Astrocyte (in vitro differentiated cells and primary cell): ENCODE measurements at regions not wholly inside any gene's neighbourhood (a gene's known extent, or its start where the extent isn't known, plus 50 kb on each side); places are given as distances from the start of the nearest gene placed in this dataset.

Experiments used
- DNase-seq: peaks from one replicate; pipeline ENCODE4 v3.0.0-alpha.2; 2010; ENCODE audit warnings: low read depth
- FAIRE-seq: peaks from 2 replicates; lab custom pipeline; 2011; peaks lifted over from hg19 to GRCh38; lab: Jason Lieb, UNC
- H2AFZ ChIP-seq: 2 replicates; pipeline ENCODE4 v1.6.0; 2012; ENCODE audit warnings: low read depth, low read length, inconsistent platforms
- H3K27ac ChIP-seq: 2 replicates; pipeline ENCODE4 v1.5.1; 2011; ENCODE audit warnings: low read depth, low read length, inconsistent platforms
- H3K27me3 ChIP-seq: 2 replicates; pipeline ENCODE4 v1.6.0; 2011; ENCODE audit warnings: low read length, inconsistent platforms; ENCODE audit not compliant: insufficient read depth
- H3K36me3 ChIP-seq: 2 replicates; pipeline ENCODE4 v1.5.1; 2011; ENCODE audit warnings: low read length, inconsistent platforms; ENCODE audit not compliant: insufficient read depth
- H3K4me1 ChIP-seq: 2 replicates; pipeline ENCODE4 v1.5.1; 2011; ENCODE audit warnings: low read length, inconsistent platforms; ENCODE audit not compliant: insufficient read depth
- H3K4me2 ChIP-seq: 2 replicates; pipeline ENCODE4 v1.6.0; 2012; ENCODE audit warnings: low read length, inconsistent platforms
- H3K4me3 ChIP-seq: 2 replicates; pipeline ENCODE4 v1.5.1; 2011; ENCODE audit warnings: low read depth, mild to moderate bottlenecking, low read length, inconsistent platforms; ENCODE audit not compliant: insufficient read depth
- H3K79me2 ChIP-seq: 2 replicates; pipeline ENCODE4 v1.6.0; 2012; ENCODE audit warnings: mild to moderate bottlenecking, low read length, inconsistent platforms; ENCODE audit not compliant: insufficient read depth
- H3K9ac ChIP-seq: 2 replicates; pipeline ENCODE4 v1.6.0; 2012; ENCODE audit warnings: mild to moderate bottlenecking, low read length, inconsistent platforms
- H3K9me3 ChIP-seq: 2 replicates; pipeline ENCODE4 v1.5.1; 2012; ENCODE audit warnings: low read depth, mild to moderate bottlenecking, low read length, inconsistent platforms; ENCODE audit not compliant: insufficient read depth
- H4K20me1 ChIP-seq: 2 replicates; pipeline ENCODE4 v1.6.0; 2012; ENCODE audit warnings: low read length, inconsistent platforms; ENCODE audit not compliant: insufficient read depth
- H3K27ac Mint-ChIP-seq: one replicate; pipeline ENCODE4 v1.8.0; 2021; ENCODE audit warnings: mild to moderate bottlenecking, mixed read lengths; ENCODE audit not compliant: unreplicated experiment
- H3K27me3 Mint-ChIP-seq: one replicate; pipeline ENCODE4 v1.8.0; 2021; ENCODE audit warnings: low read depth, mixed read lengths; ENCODE audit not compliant: unreplicated experiment
- H3K36me3 Mint-ChIP-seq: one replicate; pipeline ENCODE4 v1.8.0; 2021; ENCODE audit warnings: low read depth, mixed read lengths; ENCODE audit not compliant: unreplicated experiment
- H3K4me1 Mint-ChIP-seq: one replicate; pipeline ENCODE4 v1.8.0; 2021; ENCODE audit warnings: low read depth, mixed read lengths; ENCODE audit not compliant: unreplicated experiment
- H3K4me3 Mint-ChIP-seq: one replicate; pipeline ENCODE4 v1.8.0; 2021; ENCODE audit warnings: mild to moderate bottlenecking, moderate library complexity, mixed read lengths; ENCODE audit not compliant: unreplicated experiment
- H3K9me3 Mint-ChIP-seq: one replicate; pipeline ENCODE4 v1.8.0; 2021; ENCODE audit warnings: mild to moderate bottlenecking, mixed read lengths; ENCODE audit not compliant: unreplicated experiment
- CTCF ChIP-seq: IDR thresholded peaks from 2 replicates; pipeline ENCODE4 v1.5.1; 2011; ENCODE audit warnings: low read depth, mild to moderate bottlenecking, inconsistent platforms, low read length, moderate library complexity; ENCODE audit not compliant: insufficient read depth
- EZH2 ChIP-seq: IDR thresholded peaks from 2 replicates; pipeline ENCODE4 v1.6.1; 2012; ENCODE audit warnings: mild to moderate bottlenecking, low read length, inconsistent platforms; ENCODE audit not compliant: insufficient read depth

- Histone ChIP-seq H3K27ac (no peak overlapping the region), H3K4me2 (no peak overlapping the region), H3K79me2 (no peaks in the 10 kb centered on the region), H3K9me3 (no peaks in the 10 kb centered on the region), H3K4me3 (no peak overlapping the region), H2AFZ (no peak overlapping the region), H3K9ac (no peak overlapping the region), H3K36me3 (no peaks in the 10 kb centered on the region), H3K27me3 (peaks cover 12% of the 10 kb centered on the region), H3K4me1 (no peaks in the 10 kb centered on the region), H4K20me1 (no peaks in the 10 kb centered on the region)
- peaks cover 14% of the 10 kb centered on the region for H3K9me3 Mint-ChIP-seq
- no peak for DNase-seq
- H3K27me3 Mint-ChIP-seq: peaks cover 44% of the 10 kb centered on the region
- no peak overlapping the region for H3K27ac Mint-ChIP-seq
- no peak for FAIRE-seq
- no peak overlapping the region for H3K4me3 Mint-ChIP-seq
- H3K36me3 Mint-ChIP-seq: no peaks in the 10 kb centered on the region
- TF ChIP-seq CTCF: no peak
- TF ChIP-seq EZH2: no peak
- no peaks in the 10 kb centered on the region for H3K4me1 Mint-ChIP-seq
These were observed 349.4 kb downstream of the PREX1 start for GRCh38 chr20:48478370-48478769.

- no peak for TF ChIP-seq EZH2
- TF ChIP-seq CTCF: no peak
- Histone ChIP-seq H3K9me3 (no peaks in the 10 kb centered on the region), H3K79me2 (no peaks in the 10 kb centered on the region), H3K9ac (no peak overlapping the region), H3K27ac (no peak overlapping the region), H2AFZ (no peak overlapping the region), H3K4me2 (no peak overlapping the region), H4K20me1 (no peaks in the 10 kb centered on the region), H3K36me3 (no peaks in the 10 kb centered on the region), H3K27me3 (peaks cover 12% of the 10 kb centered on the region), H3K4me3 (no peak overlapping the region), H3K4me1 (no peaks in the 10 kb centered on the region)
- H3K27ac Mint-ChIP-seq: no peak overlapping the region
- DNase-seq (no peak), FAIRE-seq (no peak)
- no peaks in the 10 kb centered on the region for H3K36me3 Mint-ChIP-seq
- peaks cover 14% of the 10 kb centered on the region for H3K9me3 Mint-ChIP-seq
- H3K27me3 Mint-ChIP-seq: peaks cover 31% of the 10 kb centered on the region
- H3K4me1 Mint-ChIP-seq: no peaks in the 10 kb centered on the region
- H3K4me3 Mint-ChIP-seq: no peak overlapping the region
These were observed 350.9 kb downstream of the PREX1 start for GRCh38 chr20:48476854-48477253.

GRCh38 chr20:48474022-48474421 is 353.8 kb downstream of the PREX1 start:
- Mint-ChIP-seq H3K4me3 (no peak overlapping the region), H3K4me1 (no peaks in the 10 kb centered on the region)
- FAIRE-seq: no peak

More at GRCh38 chr20:48474022-48474421, 353.8 kb downstream of the PREX1 start:
- Histone ChIP-seq H3K27me3 (no peaks in the 10 kb centered on the region), H3K36me3 (no peaks in the 10 kb centered on the region), H3K4me3 (no peak overlapping the region), H3K79me2 (no peaks in the 10 kb centered on the region), H3K4me2 (no peak overlapping the region), H2AFZ (no peak overlapping the region), H4K20me1 (no peaks in the 10 kb centered on the region), H3K27ac (no peak overlapping the region), H3K9ac (no peak overlapping the region), H3K9me3 (no peaks in the 10 kb centered on the region), H3K4me1 (no peaks in the 10 kb centered on the region)
- TF ChIP-seq EZH2 (no peak), CTCF (no peak)
- Mint-ChIP-seq H3K27ac (no peak overlapping the region), H3K9me3 (peaks cover 14% of the 10 kb centered on the region), H3K27me3 (peaks cover 14% of the 10 kb centered on the region), H3K36me3 (no peaks in the 10 kb centered on the region)
- no peak for DNase-seq
